ENCODE measurements at regions not wholly inside any gene's neighbourhood (a gene's known extent, or its start where the extent isn't known, plus 50 kb on each side); places are given as distances from the start of the nearest gene placed in this dataset.

- Histone ChIP-seq H3K4me3 (ENCODE audit: extremely low read depth, insufficient read depth, low read length, poor library complexity, severe bottlenecking) (no peak overlapping the region), H3K4me1 (ENCODE audit: control insufficient read depth, insufficient read depth, low read length, poor library complexity, severe bottlenecking) (no peaks in the 10 kb centered on the region), H3K36me3 (ENCODE audit: control insufficient read depth, insufficient read depth, low read length) (no peaks in the 10 kb centered on the region), H3K9me3 (ENCODE audit: control insufficient read depth, low read length) (no peaks in the 10 kb centered on the region), H3K27ac (ENCODE audit: low read depth, low read length, severe bottlenecking) (no peak overlapping the region)
- 90 to 100% methylated on average over 2 of the region's 2 CpGs for WGBS, 2 experiments (ENCODE audit: insufficient coverage in 2 of 2)
These were observed 78.1 kb upstream of the PELI2 start for GRCh38 chr14:56040121-56040520.

- Histone ChIP-seq H3K9me3 (ENCODE audit: control insufficient read depth, low read length) (no peaks in the 10 kb centered on the region), H3K36me3 (ENCODE audit: control insufficient read depth, insufficient read depth, low read length) (no peaks in the 10 kb centered on the region), H3K4me1 (ENCODE audit: control insufficient read depth, insufficient read depth, low read length, poor library complexity, severe bottlenecking) (no peaks in the 10 kb centered on the region), H3K4me3 (ENCODE audit: extremely low read depth, insufficient read depth, low read length, poor library complexity, severe bottlenecking) (no peak overlapping the region), H3K27ac (ENCODE audit: low read depth, low read length, severe bottlenecking) (no peak overlapping the region)
- no CpG with 5 or more reads among the region's 2 CpGs for WGBS, 2 experiments (ENCODE audit: insufficient coverage in 2 of 2)
These were observed 74.0 kb upstream of the PELI2 start for GRCh38 chr14:56044196-56044595.

GRCh38 chr14:56046546-56046945, 71.7 kb upstream of the PELI2 start:
- no peaks in the 10 kb centered on the region for H3K4me1 ChIP-seq (ENCODE audit: control insufficient read depth, insufficient read depth, low read length, poor library complexity, severe bottlenecking)
- H3K36me3 ChIP-seq (ENCODE audit: control insufficient read depth, insufficient read depth, low read length) = no peaks in the 10 kb centered on the region
- WGBS, 2 experiments (ENCODE audit: insufficient coverage in 2 of 2) = 80% methylated on average over 1 of the region's 1 CpG; no CpG with 5 or more reads in 1 of the 2 experiments
- H3K4me3 ChIP-seq (ENCODE audit: extremely low read depth, insufficient read depth, low read length, poor library complexity, severe bottlenecking) = no peak overlapping the region
- no peaks in the 10 kb centered on the region for H3K9me3 ChIP-seq (ENCODE audit: control insufficient read depth, low read length)
- no peak overlapping the region for H3K27ac ChIP-seq (ENCODE audit: low read depth, low read length, severe bottlenecking)

- WGBS, 2 experiments (ENCODE audit: insufficient coverage in 2 of 2) = no CpG with 5 or more reads among the region's 1 CpG
- Histone ChIP-seq H3K27ac (ENCODE audit: low read depth, low read length, severe bottlenecking) (no peak overlapping the region), H3K9me3 (ENCODE audit: control insufficient read depth, low read length) (no peaks in the 10 kb centered on the region), H3K4me3 (ENCODE audit: extremely low read depth, insufficient read depth, low read length, poor library complexity, severe bottlenecking) (no peak overlapping the region), H3K4me1 (ENCODE audit: control insufficient read depth, insufficient read depth, low read length, poor library complexity, severe bottlenecking) (no peaks in the 10 kb centered on the region), H3K36me3 (ENCODE audit: control insufficient read depth, insufficient read depth, low read length) (no peaks in the 10 kb centered on the region)
These were observed 71.2 kb upstream of the PELI2 start for GRCh38 chr14:56046996-56047395.

GRCh38 chr14:56049536-56049935, 68.7 kb upstream of the PELI2 start:
- no peak overlapping the region for H3K4me3 ChIP-seq (ENCODE audit: extremely low read depth, insufficient read depth, low read length, poor library complexity, severe bottlenecking)
- no peaks in the 10 kb centered on the region for H3K4me1 ChIP-seq (ENCODE audit: control insufficient read depth, insufficient read depth, low read length, poor library complexity, severe bottlenecking)
- WGBS, 2 experiments (ENCODE audit: insufficient coverage in 2 of 2) = 80% methylated on average over 1 of the region's 1 CpG; no CpG with 5 or more reads in 1 of the 2 experiments
- H3K27ac ChIP-seq (ENCODE audit: low read depth, low read length, severe bottlenecking) = no peak overlapping the region
- H3K36me3 ChIP-seq (ENCODE audit: control insufficient read depth, insufficient read depth, low read length) = no peaks in the 10 kb centered on the region
- no peaks in the 10 kb centered on the region for H3K9me3 ChIP-seq (ENCODE audit: control insufficient read depth, low read length)

- H3K27ac ChIP-seq (ENCODE audit: low read depth, low read length, severe bottlenecking) = no peak overlapping the region
- no peaks in the 10 kb centered on the region for H3K36me3 ChIP-seq (ENCODE audit: control insufficient read depth, insufficient read depth, low read length)
- peaks cover 22% of the 10 kb centered on the region for H3K4me1 ChIP-seq (ENCODE audit: control insufficient read depth, insufficient read depth, low read length, poor library complexity, severe bottlenecking)
- H3K9me3 ChIP-seq (ENCODE audit: control insufficient read depth, low read length) = no peaks in the 10 kb centered on the region
- WGBS, 2 experiments (ENCODE audit: insufficient coverage in 2 of 2) = 83 to 84% methylated on average over 4 of the region's 4 CpGs
- no peak overlapping the region for H3K4me3 ChIP-seq (ENCODE audit: extremely low read depth, insufficient read depth, low read length, poor library complexity, severe bottlenecking)
These were observed 62.7 kb upstream of the PELI2 start for GRCh38 chr14:56055511-56055910.

GRCh38 chr14:56056031-56056430, 62.2 kb upstream of the PELI2 start:
- WGBS, 2 experiments (ENCODE audit: insufficient coverage in 2 of 2) = 77 to 100% methylated on average over 1 to 2 of the region's 2 CpGs
- H3K9me3 ChIP-seq (ENCODE audit: control insufficient read depth, low read length) = no peaks in the 10 kb centered on the region
- H3K36me3 ChIP-seq (ENCODE audit: control insufficient read depth, insufficient read depth, low read length) = no peaks in the 10 kb centered on the region
- no peak overlapping the region for H3K4me3 ChIP-seq (ENCODE audit: extremely low read depth, insufficient read depth, low read length, poor library complexity, severe bottlenecking)
- no peak overlapping the region for H3K27ac ChIP-seq (ENCODE audit: low read depth, low read length, severe bottlenecking)
- H3K4me1 ChIP-seq (ENCODE audit: control insufficient read depth, insufficient read depth, low read length, poor library complexity, severe bottlenecking) = peaks cover 22% of the 10 kb centered on the region

- H3K4me1 ChIP-seq (ENCODE audit: control insufficient read depth, insufficient read depth, low read length, poor library complexity, severe bottlenecking) = peaks cover 22% of the 10 kb centered on the region
- H3K9me3 ChIP-seq (ENCODE audit: control insufficient read depth, low read length) = no peaks in the 10 kb centered on the region
- no peak overlapping the region for H3K4me3 ChIP-seq (ENCODE audit: extremely low read depth, insufficient read depth, low read length, poor library complexity, severe bottlenecking)
- peak overlapping the region; percentile 84 for H3K27ac ChIP-seq (ENCODE audit: low read depth, low read length, severe bottlenecking)
- WGBS, 2 experiments (ENCODE audit: insufficient coverage in 2 of 2) = 23 to 54% methylated on average over 1 to 2 of the region's 5 CpGs
- H3K36me3 ChIP-seq (ENCODE audit: control insufficient read depth, insufficient read depth, low read length) = no peaks in the 10 kb centered on the region
These were observed 61.0 kb upstream of the PELI2 start for GRCh38 chr14:56057071-56057741.

GRCh38 chr14:56057767-56058166, 60.4 kb upstream of the PELI2 start:
- H3K27ac ChIP-seq (ENCODE audit: low read depth, low read length, severe bottlenecking) = peak overlapping the region; percentile 84
- WGBS, 2 experiments (ENCODE audit: insufficient coverage in 2 of 2) = 60 to 81% methylated on average over 2 of the region's 5 CpGs

GRCh38 chr14:56059054-56059453, 59.2 kb upstream of the PELI2 start:
- 89 to 100% methylated on average over 3 to 4 of the region's 4 CpGs for WGBS, 2 experiments (ENCODE audit: insufficient coverage in 2 of 2)
- no peak overlapping the region for H3K27ac ChIP-seq (ENCODE audit: low read depth, low read length, severe bottlenecking)
- H3K4me3 ChIP-seq (ENCODE audit: extremely low read depth, insufficient read depth, low read length, poor library complexity, severe bottlenecking) = no peak overlapping the region

More at GRCh38 chr14:56057767-56058166, 60.4 kb upstream of the PELI2 start:
- Histone ChIP-seq H3K4me1 (ENCODE audit: control insufficient read depth, insufficient read depth, low read length, poor library complexity, severe bottlenecking) (peaks cover 22% of the 10 kb centered on the region), H3K36me3 (ENCODE audit: control insufficient read depth, insufficient read depth, low read length) (no peaks in the 10 kb centered on the region), H3K9me3 (ENCODE audit: control insufficient read depth, low read length) (no peaks in the 10 kb centered on the region), H3K4me3 (ENCODE audit: extremely low read depth, insufficient read depth, low read length, poor library complexity, severe bottlenecking) (no peak overlapping the region)

GRCh38 chr14:56061051-56061450, 57.2 kb upstream of the PELI2 start:
- WGBS, 2 experiments (ENCODE audit: insufficient coverage in 2 of 2) = no CpG with 5 or more reads among the region's 4 CpGs
- H3K4me1 ChIP-seq (ENCODE audit: control insufficient read depth, insufficient read depth, low read length, poor library complexity, severe bottlenecking) = peaks cover 22% of the 10 kb centered on the region
- no peak overlapping the region for H3K27ac ChIP-seq (ENCODE audit: low read depth, low read length, severe bottlenecking)
- H3K36me3 ChIP-seq (ENCODE audit: control insufficient read depth, insufficient read depth, low read length) = no peaks in the 10 kb centered on the region
- H3K4me3 ChIP-seq (ENCODE audit: extremely low read depth, insufficient read depth, low read length, poor library complexity, severe bottlenecking) = no peak overlapping the region
- no peaks in the 10 kb centered on the region for H3K9me3 ChIP-seq (ENCODE audit: control insufficient read depth, low read length)

More at GRCh38 chr14:56059054-56059453, 59.2 kb upstream of the PELI2 start:
- Histone ChIP-seq H3K4me1 (ENCODE audit: control insufficient read depth, insufficient read depth, low read length, poor library complexity, severe bottlenecking) (peaks cover 22% of the 10 kb centered on the region), H3K36me3 (ENCODE audit: control insufficient read depth, insufficient read depth, low read length) (no peaks in the 10 kb centered on the region), H3K9me3 (ENCODE audit: control insufficient read depth, low read length) (no peaks in the 10 kb centered on the region)

Data from mesodermal cell (in vitro differentiated cells).